ENCODE measurements at regions not wholly inside any gene's neighbourhood (a gene's known extent, or its start where the extent isn't known, plus 50 kb on each side); places are given as distances from the start of the nearest gene placed in this dataset.

DNA sequence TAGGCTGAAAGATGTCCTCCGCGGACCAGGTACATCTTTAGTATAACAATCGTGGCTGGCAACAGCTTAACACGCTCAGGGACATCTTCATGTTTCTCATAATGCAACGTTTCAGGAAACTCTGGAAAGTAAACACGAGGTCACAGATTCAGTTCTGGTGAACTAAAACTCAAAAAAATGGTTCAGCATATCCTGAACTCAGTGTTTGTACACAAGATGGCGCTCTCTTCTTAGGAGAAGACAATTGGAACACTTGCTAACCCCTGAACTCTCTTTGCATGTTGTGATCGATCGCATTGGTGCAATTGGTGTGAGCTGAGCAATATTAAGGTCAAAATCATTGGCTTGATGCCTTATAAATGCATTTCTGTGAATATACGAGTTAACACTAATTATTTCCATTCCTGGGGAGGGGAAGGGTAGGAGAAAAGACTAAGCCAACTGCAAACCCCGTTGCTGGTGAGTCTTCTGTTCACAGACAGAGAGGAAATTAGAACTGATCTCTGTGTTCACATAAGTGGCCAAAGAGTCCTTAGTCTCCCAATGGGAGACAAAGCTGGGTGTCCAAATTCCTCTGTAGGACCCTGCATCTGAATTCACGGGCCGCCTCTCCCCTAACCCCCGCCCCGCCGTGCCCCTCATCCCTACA is 52.6 kb upstream of the FAM180A start:
- H3K36me3 ChIP-seq: no peaks in the 10 kb centered on the region
- no peaks in the 10 kb centered on the region for H3K27me3 ChIP-seq
- no peak for DNase-seq
- H3K4me3 ChIP-seq: no peak overlapping the region
- no peaks in the 10 kb centered on the region for H3K9me3 ChIP-seq
- TF ChIP-seq, protein P1, sequence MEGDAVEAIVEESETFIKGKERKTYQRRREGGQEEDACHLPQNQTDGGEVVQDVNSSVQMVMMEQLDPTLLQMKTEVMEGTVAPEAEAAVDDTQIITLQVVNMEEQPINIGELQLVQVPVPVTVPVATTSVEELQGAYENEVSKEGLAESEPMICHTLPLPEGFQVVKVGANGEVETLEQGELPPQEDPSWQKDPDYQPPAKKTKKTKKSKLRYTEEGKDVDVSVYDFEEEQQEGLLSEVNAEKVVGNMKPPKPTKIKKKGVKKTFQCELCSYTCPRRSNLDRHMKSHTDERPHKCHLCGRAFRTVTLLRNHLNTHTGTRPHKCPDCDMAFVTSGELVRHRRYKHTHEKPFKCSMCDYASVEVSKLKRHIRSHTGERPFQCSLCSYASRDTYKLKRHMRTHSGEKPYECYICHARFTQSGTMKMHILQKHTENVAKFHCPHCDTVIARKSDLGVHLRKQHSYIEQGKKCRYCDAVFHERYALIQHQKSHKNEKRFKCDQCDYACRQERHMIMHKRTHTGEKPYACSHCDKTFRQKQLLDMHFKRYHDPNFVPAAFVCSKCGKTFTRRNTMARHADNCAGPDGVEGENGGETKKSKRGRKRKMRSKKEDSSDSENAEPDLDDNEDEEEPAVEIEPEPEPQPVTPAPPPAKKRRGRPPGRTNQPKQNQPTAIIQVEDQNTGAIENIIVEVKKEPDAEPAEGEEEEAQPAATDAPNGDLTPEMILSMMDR (IDR thresholded peaks at IDR 0.05): peak; percentile 49 to 86 (median 80)
- TF ChIP-seq POLR2A (IDR thresholded peaks at IDR 0.05): no peak
- peaks cover 0 to 5% (median 0%) of the 10 kb centered on the region in 4 donors for H3K4me1 ChIP-seq
- no peak overlapping the region for H3K27ac ChIP-seq

DNA sequence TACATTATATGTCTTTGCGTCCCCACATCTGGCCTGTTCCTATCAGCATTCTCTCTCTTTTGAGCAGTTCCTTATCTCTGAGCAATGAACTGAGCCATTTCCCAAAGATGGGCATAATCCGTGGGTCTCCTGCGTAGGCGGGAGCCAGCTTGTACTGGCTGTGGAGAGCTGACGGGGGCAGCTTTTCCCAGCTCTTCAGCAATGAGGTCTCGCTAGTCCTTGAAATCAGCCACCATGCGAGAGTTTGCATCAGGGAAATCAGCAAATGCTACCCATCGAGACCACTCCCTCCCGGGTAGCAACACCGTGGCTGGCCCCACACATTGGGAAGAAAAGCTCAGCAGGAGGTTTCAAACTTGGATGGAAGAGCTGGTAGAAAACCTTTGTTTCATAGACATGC is 51.9 kb upstream of the FAM180A start:
- H3K36me3 ChIP-seq: no peaks in the 10 kb centered on the region
- no peak for DNase-seq
- no peak for TF ChIP-seq POLR2A (IDR thresholded peaks at IDR 0.05)
- TF ChIP-seq, protein P1 (IDR thresholded peaks at IDR 0.05): no peak
- no peaks in the 10 kb centered on the region for H3K27me3 ChIP-seq
- H3K27ac ChIP-seq: no peak overlapping the region
- peaks cover 0 to 5% (median 0%) of the 10 kb centered on the region in 4 donors for H3K4me1 ChIP-seq
- no peak overlapping the region for H3K4me3 ChIP-seq
- H3K9me3 ChIP-seq: no peaks in the 10 kb centered on the region

DNA sequence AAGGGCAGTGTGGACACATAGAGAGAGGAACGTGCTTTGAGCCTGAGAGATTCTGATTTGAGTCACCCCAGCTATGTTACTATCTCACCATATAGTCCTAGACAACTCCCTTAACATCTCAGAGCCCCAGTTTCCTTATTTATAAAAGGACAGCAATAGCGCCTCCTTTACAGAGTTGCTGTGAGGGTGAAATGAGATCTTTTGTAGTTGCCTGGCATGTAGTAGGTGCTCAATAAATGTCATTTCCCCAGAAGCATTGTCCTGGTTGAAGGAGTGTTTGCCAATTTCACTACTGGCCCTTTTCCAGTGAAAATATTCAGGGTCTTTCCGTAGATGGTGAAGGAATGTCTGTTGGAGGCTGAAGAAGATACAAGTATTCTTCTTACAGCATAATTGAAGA is 51.3 kb upstream of the FAM180A start:
- TF ChIP-seq, protein P1 (IDR thresholded peaks at IDR 0.05): no peak
- TF ChIP-seq POLR2A (IDR thresholded peaks at IDR 0.05): no peak
- H3K4me3 ChIP-seq: no peak overlapping the region
- peaks cover 0 to 5% (median 0%) of the 10 kb centered on the region in 4 donors for H3K4me1 ChIP-seq
- H3K9me3 ChIP-seq: no peaks in the 10 kb centered on the region
- no peak overlapping the region for H3K27ac ChIP-seq
- H3K36me3 ChIP-seq: no peaks in the 10 kb centered on the region
- H3K27me3 ChIP-seq: no peaks in the 10 kb centered on the region
- DNase-seq: no peak

All from Peyer's patch (tissue), 4 donors.